ENCODE measurements at regions not wholly inside any gene's neighbourhood (a gene's known extent, or its start where the extent isn't known, plus 50 kb on each side); places are given as distances from the start of the nearest gene placed in this dataset.

- ChIA-PET CTCF (no interaction called here), POLR2A (no interaction called here)
- TF ChIP-seq, protein P1, sequence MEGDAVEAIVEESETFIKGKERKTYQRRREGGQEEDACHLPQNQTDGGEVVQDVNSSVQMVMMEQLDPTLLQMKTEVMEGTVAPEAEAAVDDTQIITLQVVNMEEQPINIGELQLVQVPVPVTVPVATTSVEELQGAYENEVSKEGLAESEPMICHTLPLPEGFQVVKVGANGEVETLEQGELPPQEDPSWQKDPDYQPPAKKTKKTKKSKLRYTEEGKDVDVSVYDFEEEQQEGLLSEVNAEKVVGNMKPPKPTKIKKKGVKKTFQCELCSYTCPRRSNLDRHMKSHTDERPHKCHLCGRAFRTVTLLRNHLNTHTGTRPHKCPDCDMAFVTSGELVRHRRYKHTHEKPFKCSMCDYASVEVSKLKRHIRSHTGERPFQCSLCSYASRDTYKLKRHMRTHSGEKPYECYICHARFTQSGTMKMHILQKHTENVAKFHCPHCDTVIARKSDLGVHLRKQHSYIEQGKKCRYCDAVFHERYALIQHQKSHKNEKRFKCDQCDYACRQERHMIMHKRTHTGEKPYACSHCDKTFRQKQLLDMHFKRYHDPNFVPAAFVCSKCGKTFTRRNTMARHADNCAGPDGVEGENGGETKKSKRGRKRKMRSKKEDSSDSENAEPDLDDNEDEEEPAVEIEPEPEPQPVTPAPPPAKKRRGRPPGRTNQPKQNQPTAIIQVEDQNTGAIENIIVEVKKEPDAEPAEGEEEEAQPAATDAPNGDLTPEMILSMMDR (IDR thresholded peaks at IDR 0.05; ENCODE audit: insufficient read depth in 1 of 2, low read depth in 1 of 2, low read length in 1 of 2, severe bottlenecking in 1 of 2, unreplicated experiment in 1 of 2), result no peak
- Mint-ChIP-seq H3K9me3 (ENCODE audit: unreplicated experiment) (no peaks in the 10 kb centered on the region), H3K27ac (ENCODE audit: unreplicated experiment) (no peak overlapping the region), H3K4me1 (ENCODE audit: low read depth, unreplicated experiment) (no peaks in the 10 kb centered on the region), H3K27me3 (ENCODE audit: insufficient read depth, unreplicated experiment) (no peaks in the 10 kb centered on the region), H3K4me3 (ENCODE audit: unreplicated experiment) (no peak overlapping the region), H3K36me3 (ENCODE audit: insufficient read depth, unreplicated experiment) (no peaks in the 10 kb centered on the region)
- intact Hi-C loops (cut with micrococcal nuclease; ENCODE audit: unreplicated experiment), result no loop called here
- no peak overlapping the region for H3K4me3 ChIP-seq (ENCODE audit: low read depth, low read length)
- no peaks in the 10 kb centered on the region for H3K27me3 ChIP-seq (replicated peaks; ENCODE audit: control insufficient read depth, insufficient read depth, low read length)
- H3K36me3 ChIP-seq (ENCODE audit: control insufficient read depth, insufficient read depth, low read length), result no peaks in the 10 kb centered on the region
- no TSS peak for BruUV-seq (replicated peaks)
- no peaks in the 10 kb centered on the region for H3K9me3 ChIP-seq
- no peak for DNase-seq
- no peaks in the 10 kb centered on the region for H3K4me1 ChIP-seq
Measured at GRCh38 chr2:22276696-22277095, 1108.3 kb upstream of the KLHL29 start.

- Histone ChIP-seq H3K4me1 (no peaks in the 10 kb centered on the region), H3K4me3 (ENCODE audit: low read depth, low read length) (no peak overlapping the region), H3K27me3 (replicated peaks; ENCODE audit: control insufficient read depth, insufficient read depth, low read length) (no peaks in the 10 kb centered on the region), H3K9me3 (no peaks in the 10 kb centered on the region), H3K36me3 (ENCODE audit: control insufficient read depth, insufficient read depth, low read length) (no peaks in the 10 kb centered on the region)
- intact Hi-C loops (cut with micrococcal nuclease; ENCODE audit: unreplicated experiment), result no loop called here
- Mint-ChIP-seq H3K36me3 (ENCODE audit: insufficient read depth, unreplicated experiment) (no peaks in the 10 kb centered on the region), H3K27me3 (ENCODE audit: insufficient read depth, unreplicated experiment) (peaks cover 3% of the 10 kb centered on the region), H3K27ac (ENCODE audit: unreplicated experiment) (no peak overlapping the region), H3K9me3 (ENCODE audit: unreplicated experiment) (no peaks in the 10 kb centered on the region), H3K4me3 (ENCODE audit: unreplicated experiment) (no peak overlapping the region), H3K4me1 (ENCODE audit: low read depth, unreplicated experiment) (no peaks in the 10 kb centered on the region)
- no TSS peak for BruUV-seq (replicated peaks)
- CTCF ChIA-PET, result no interaction called here
- POLR2A ChIA-PET, result no interaction called here
- TF ChIP-seq, protein P1 (IDR thresholded peaks at IDR 0.05; ENCODE audit: insufficient read depth in 1 of 2, low read depth in 1 of 2, low read length in 1 of 2, severe bottlenecking in 1 of 2, unreplicated experiment in 1 of 2), result no peak
- DNase-seq, result no peak
Measured at GRCh38 chr2:22279541-22279940, 1105.4 kb upstream of the KLHL29 start.

DNA sequence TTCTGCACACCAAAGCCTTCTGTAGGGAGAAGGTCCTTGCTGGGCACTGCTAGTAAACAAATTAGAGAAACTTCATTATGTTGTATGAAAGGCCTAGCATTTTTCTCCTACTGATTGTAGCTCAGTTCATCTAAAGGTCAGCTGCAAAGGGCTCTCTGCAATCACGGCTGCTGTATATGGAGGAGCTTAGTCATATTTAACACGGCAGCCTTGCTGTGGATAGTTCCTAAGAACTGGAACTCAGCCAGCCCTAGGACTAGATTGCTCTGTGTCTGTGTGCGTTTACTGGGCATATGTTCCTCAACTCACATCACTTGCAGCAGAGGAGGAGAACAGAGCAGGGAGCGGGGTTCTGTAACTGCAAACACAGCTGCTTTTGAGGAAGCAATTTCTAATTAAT lies 1103.9 kb upstream of the KLHL29 start:
- ChIA-PET CTCF (no interaction called here), POLR2A (no interaction called here)
- TF ChIP-seq, protein P1 (IDR thresholded peaks at IDR 0.05; ENCODE audit: insufficient read depth in 1 of 2, low read depth in 1 of 2, low read length in 1 of 2, severe bottlenecking in 1 of 2, unreplicated experiment in 1 of 2), result no peak
- Mint-ChIP-seq H3K4me1 (ENCODE audit: low read depth, unreplicated experiment) (no peaks in the 10 kb centered on the region), H3K27me3 (ENCODE audit: insufficient read depth, unreplicated experiment) (peaks cover 3% of the 10 kb centered on the region), H3K9me3 (ENCODE audit: unreplicated experiment) (no peaks in the 10 kb centered on the region), H3K4me3 (ENCODE audit: unreplicated experiment) (no peak overlapping the region), H3K36me3 (ENCODE audit: insufficient read depth, unreplicated experiment) (no peaks in the 10 kb centered on the region), H3K27ac (ENCODE audit: unreplicated experiment) (no peak overlapping the region)
- no peak for DNase-seq
- intact Hi-C loops (cut with micrococcal nuclease; ENCODE audit: unreplicated experiment), result no loop called here
- Histone ChIP-seq H3K27me3 (replicated peaks; ENCODE audit: control insufficient read depth, insufficient read depth, low read length) (no peaks in the 10 kb centered on the region), H3K4me1 (no peaks in the 10 kb centered on the region), H3K36me3 (ENCODE audit: control insufficient read depth, insufficient read depth, low read length) (no peaks in the 10 kb centered on the region), H3K4me3 (ENCODE audit: low read depth, low read length) (no peak overlapping the region), H3K9me3 (no peaks in the 10 kb centered on the region)
- no TSS peak for BruUV-seq (replicated peaks)

All from Caco-2 (cell line).